Limb (tissue), 2 donors: ENCODE measurements at regions not wholly inside any gene's neighbourhood (a gene's known extent, or its start where the extent isn't known, plus 50 kb on each side); places are given as distances from the start of the nearest gene placed in this dataset.

Source experiments
- DNase-seq, 2 donors: peaks; one replicate each; pipeline ENCODE4 v3.0.0-alpha.2; 2016; ENCODE audit errors: extremely low spot score in 2 of 2

GRCh38 chr13:48761256-48761655, 107.5 kb downstream of the CYSLTR2 start:
- no peak for DNase-seq

DNA sequence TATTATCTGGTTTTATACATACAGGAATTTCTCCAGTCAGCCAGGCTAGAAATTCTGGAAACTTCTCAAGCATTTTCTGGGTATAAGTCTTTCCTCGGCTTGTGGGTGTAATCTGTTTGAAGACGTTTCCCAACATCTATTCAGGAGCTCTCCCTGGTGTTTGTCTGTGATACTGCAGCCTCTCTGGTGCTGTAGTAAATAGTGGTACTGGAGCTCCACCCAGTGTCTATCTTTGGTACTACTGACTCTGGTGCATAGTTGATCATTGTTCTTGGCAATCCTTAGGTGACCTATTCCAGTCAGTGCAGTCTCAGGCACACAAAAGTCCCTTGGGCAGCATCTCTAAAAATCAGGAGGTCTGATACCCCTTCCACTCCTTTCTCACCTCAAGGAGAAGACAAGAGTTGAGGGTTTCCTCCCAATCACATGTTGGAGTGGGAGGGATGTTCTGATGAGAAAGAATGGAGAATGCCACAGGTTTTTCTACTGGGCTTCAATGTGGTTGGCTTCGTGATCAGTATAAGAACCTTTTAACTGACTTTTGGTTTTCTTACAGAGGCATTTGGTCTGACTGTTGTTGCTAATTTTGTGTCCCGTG, 115.5 kb downstream of the CYSLTR2 start:
- DNase-seq = peak; percentile 82 to 84

- no peak for DNase-seq
These were observed 116.6 kb downstream of the CYSLTR2 start for GRCh38 chr13:48770372-48770771.

DNA sequence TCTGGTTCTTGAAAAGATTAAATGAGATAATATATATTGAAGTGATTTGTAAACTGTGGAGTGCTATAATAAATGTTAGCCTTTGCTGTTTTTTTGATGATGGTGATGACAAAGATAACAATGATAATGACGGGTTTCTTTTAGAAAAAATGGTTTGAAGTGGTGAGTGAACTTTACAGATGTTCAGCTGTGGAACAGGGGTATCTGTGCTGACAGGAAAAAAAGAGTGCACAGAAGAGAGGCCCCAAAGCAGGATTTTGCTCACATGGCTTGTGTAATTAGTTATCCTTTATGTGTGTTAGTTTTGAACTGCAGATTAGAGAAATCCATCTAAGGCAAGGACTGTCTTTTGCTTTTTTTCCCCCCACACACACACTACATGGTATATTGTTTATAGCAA, 119.2 kb downstream of the CYSLTR2 start:
- DNase-seq = no peak

DNA sequence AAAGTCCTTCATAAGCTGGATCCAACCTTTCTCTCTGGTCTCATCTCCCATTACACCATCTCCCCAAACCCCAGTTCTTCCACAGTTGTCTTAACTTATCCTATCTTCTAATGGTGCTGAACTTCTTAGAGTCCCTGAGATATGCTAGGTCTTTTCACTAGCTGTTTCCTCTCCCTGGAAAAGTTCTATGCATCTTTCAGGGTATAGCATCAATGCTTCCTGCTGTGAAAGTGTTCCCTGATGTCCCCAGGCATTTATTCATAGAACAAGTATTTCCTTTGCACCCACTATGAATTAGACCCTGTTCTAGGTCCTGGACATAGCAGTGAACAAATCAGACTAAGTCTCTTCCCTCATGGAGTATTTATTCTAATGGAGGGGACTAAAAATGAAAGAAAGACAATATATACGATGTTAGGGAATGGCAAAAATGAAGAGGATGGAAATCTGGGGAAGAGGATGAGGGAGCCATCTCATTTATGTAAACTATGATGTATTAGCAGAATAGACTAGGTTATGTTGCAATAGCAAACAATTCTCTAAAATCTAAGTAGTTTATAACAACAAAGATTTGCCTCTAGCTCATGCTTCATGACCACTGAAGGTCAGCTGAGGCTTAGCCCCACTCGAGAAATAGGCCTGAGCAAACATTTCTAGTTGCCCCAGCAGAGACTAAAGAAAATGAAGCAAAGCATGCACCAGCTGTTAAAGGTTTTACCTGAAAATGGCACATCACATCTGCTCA, 120.0 kb downstream of the CYSLTR2 start:
- no peak for DNase-seq

DNA sequence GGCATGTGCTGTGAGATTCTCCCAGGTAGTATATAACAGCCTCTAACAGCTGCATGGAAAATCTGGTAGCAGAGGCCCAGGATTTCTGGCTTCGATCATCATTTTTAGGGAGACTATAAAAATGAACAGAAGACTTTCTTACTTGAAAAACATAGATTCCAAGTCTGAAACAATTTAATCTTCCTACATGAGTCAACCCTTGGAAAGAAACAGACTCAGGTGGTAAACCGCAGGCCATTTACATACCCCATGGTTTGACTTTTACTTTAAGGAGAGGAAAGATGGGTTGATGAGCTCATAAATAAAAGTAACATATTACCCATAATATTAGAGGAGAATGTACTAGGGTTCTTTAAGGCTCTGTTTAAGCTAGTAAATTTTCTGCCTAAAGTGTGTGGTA, 121.6 kb downstream of the CYSLTR2 start:
- DNase-seq = no peak

DNA sequence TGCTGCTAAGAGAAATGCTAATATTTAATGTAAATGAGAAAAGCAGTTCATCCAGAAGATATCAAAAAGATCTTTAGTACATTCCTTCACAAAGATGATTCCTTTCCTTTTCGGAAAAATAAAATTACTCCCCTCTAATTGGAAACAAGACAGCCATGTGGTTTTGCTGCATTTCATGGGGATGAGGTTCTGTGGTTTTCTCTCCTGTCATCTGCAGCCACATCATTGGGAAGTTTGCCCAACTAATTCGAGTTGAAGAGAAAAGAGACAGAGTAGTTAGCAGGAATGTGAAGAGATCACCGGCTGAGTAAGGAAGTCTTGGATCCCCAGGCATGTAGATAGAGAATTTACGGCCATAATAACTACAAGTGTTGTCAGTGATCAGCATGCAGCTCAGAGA, 122.1 kb downstream of the CYSLTR2 start:
- DNase-seq = peak in 1 of 2 donors; percentile 9

DNA sequence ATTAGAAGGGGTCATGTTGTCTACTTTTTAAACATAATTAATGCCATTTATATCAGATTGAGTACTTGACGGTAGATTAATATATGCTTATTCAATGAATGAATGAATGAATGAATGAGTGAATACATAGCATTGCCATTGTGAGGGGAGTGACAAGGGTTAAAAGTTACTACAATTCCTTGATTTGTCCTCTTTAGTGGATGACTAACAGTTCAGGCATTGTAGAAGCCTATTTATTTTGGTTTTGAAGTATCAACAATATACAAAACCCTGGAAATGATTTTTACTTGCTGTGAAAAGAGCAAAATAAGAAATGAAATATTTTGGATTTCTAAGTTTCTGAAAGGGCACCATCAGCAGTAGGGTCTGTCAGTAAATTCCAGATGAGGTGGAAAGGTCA, 122.7 kb downstream of the CYSLTR2 start:
- no peak for DNase-seq

- no peak for DNase-seq
These were observed 124.9 kb downstream of the CYSLTR2 start for GRCh38 chr13:48778610-48779009.

DNA sequence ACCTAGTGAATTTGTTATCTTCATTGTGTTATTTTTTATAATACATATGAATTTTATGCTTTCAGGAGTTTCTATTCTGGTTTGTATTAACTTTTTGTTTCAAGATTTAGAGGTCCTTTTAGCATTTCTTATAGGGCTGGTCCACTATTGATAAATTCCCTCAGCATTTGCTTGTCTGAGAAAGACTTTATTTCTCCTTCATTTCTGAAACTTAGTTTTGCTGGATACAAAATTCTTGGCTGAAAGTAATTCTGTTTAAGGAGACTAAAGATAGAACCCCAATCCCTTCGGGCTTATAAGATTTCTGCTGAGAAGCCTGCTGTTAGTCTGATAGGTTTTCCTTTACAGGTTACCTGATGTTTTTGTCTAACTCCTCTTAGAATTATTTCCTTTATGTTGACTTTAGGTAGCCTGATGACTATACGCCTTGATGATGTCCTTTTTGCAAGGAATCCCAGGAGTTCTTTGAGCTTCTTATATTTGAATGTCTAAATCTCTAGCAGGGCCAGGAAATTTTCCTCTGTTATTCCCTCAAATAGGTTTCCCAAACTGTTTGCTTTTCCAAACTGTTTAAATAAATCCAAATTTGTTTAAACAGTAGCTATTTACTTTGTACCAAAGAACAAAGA, 127.1 kb downstream of the CYSLTR2 start:
- no peak for DNase-seq

DNA sequence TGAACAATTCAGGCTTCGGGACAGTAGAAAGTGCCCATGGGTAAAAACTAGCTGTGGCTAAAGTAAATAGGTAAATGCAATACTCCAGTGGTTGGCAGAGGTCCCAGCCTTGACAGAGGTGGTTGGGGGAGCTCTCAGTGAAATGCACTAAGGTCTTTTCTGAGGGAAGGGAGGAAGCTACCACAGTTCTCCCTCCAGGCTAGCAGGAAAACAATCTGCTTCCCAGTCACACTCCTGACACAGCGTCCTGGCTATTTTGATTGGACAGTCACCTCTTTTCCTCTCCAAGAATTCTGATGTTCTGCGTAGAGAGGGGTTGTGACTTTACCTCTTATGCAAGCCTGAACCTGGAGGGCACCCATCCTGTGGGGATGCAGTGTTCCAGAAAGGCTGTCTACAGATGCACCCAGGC, 128.7 kb downstream of the CYSLTR2 start:
- DNase-seq = no peak

GRCh38 chr13:48783181-48783630, 129.5 kb downstream of the CYSLTR2 start:
- DNase-seq = no peak

DNA sequence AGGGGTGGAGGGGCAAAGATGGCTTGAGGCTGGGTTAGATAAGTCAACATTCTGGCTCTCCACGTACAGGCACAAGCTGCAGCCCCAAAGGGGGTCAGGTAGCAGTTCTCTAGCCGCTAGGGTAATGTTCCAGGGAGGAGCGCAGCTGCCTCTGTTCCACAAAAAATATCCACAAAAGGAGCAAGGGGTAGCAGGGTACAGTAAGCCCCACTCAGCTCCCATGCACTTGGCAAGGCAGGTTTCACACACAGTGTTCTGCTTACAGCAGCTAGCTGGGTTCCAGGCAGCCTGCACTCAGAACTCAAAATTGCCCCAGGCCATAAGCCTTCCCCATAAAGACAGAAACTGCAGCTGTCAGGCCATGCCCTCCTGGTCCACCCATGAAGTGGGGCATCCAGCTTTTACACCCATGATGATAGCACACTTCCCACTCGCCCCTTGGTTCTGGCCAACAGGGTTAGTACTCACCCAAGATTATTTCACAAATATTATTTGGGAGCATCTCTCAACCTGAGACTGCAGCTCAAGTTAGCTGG, 130.0 kb downstream of the CYSLTR2 start:
- DNase-seq = no peak

DNA sequence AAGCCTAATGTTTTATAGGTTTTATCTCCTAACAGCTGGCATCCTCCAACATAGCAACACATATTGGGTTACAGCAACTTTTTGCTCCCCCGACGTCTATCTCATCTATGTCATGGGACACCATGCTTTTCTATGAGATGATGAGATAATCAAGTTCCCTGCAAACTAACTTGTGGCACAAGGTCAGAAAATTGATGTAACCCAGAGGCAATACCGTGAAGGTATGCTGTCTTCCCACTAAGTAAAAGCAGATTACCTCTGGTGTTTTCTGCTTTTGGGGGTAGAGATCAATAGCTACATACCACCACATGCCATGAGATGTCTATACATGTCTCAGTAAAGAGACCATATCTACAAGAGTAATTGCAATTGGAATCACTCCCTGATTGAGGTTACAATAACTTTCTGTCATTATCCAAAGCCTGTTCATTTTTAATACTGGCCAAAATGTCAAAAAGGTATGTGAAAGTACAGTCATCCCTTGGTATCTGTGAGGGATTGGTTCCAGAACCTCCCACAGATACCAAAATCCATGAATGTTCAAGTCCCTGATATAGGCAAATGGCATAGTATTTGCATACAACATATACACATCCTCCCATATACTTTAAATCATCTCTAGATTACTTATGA, 131.3 kb downstream of the CYSLTR2 start:
- DNase-seq = no peak

DNA sequence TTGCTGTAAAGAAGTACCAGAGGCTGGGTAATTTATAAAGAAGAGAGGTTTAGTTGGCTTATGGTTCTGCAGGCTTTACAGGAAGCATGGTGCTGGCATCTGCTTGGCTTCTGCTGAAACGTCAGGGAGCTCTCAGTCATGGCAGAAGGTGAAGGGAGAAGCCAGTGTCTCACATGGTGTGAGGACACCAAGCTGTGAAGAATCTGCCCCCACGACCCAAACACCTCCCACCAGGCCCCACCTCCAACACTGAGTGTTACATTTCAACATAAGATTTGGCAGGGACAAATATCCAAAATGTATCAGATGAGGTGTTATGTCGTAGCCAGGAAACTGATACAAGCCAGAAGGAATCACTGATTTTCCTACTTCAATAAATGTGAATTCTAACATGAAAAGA, 136.5 kb downstream of the CYSLTR2 start:
- DNase-seq = no peak

- no peak for DNase-seq
These were observed 137.2 kb downstream of the CYSLTR2 start for GRCh38 chr13:48790966-48791365.

DNA sequence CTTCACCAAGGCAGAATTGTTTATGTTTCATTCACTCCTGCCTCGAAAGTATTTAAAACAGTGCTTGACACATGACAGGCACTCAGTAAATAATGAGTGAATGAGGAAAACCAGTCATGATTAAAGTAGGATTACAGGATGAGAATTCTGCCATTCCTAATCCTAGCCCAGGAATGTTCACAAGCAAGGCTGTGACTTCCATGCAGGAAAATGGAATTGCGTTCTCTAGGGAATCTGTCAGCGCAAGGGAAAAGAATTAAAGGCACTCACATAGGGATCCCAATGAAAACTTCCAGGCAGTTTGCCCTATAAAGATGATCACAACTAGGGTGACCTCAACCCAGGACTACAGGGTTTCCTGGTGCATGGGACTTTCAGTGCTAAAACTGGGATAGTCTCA, 143.4 kb downstream of the CYSLTR2 start:
- no peak for DNase-seq

DNA sequence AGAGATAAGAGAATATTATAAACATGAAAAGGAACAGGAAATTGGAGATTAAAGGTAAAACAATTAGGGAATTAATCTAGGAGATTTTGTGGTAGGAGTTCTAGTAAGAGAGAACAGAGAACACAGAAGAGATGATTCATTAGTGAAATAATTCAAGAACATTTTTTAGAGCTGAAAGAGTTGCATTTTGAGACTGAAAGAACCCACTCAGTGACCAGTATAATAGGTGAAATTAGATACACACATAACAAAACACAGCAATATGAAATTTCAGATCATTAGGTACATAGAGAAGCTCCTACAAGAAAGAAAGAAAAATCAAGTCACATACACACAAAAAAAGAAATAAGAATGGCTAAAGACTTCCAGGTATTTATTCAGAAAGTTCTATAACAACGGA, 144.0 kb downstream of the CYSLTR2 start:
- DNase-seq = no peak

GRCh38 chr13:48798180-48798579, 144.5 kb downstream of the CYSLTR2 start:
- DNase-seq = no peak

- no peak for DNase-seq
These were observed 147.5 kb downstream of the CYSLTR2 start for GRCh38 chr13:48801255-48801654.

- peak in 1 of 2 donors; percentile 6 for DNase-seq
These were observed 151.3 kb downstream of the CYSLTR2 start for GRCh38 chr13:48804821-48805601.
